ENCODE measurements at regions not wholly inside any gene's neighbourhood (a gene's known extent, or its start where the extent isn't known, plus 50 kb on each side); places are given as distances from the start of the nearest gene placed in this dataset. TPM values are rescaled to one million over a fixed set of nuclear protein-coding genes. Genes with fewer than 3 reads are reported as not detected.

- no peak for DNase-seq
These were observed 75.9 kb upstream of the GHITM start for GRCh38 chr10:84063440-84063839.

- DNase-seq, result no peak
These were observed 73.3 kb upstream of the GHITM start for GRCh38 chr10:84065804-84066601.

- DNase-seq, result no peak
These were observed 64.8 kb upstream of the GHITM start for GRCh38 chr10:84074521-84074920.

GRCh38 chr10:84075226-84076046, 63.9 kb upstream of the GHITM start:
- DNase-seq, result no peak

GRCh38 chr10:84076047-84076388, 63.3 kb upstream of the GHITM start:
- DNase-seq, result peak; percentile 84

- peak; percentile 19 for DNase-seq
These were observed 62.6 kb upstream of the GHITM start for GRCh38 chr10:84076540-84077195.

- no peak for DNase-seq
These were observed 61.5 kb upstream of the GHITM start for GRCh38 chr10:84077768-84078167.

GRCh38 chr10:84078771-84079170, 60.5 kb upstream of the GHITM start:
- DNase-seq, result no peak

- DNase-seq, result no peak
These were observed 55.0 kb upstream of the GHITM start for GRCh38 chr10:84084342-84084741.

- no peak for DNase-seq
These were observed 52.1 kb upstream of the GHITM start for GRCh38 chr10:84087202-84087601.

- DNase-seq, result no peak
These were observed 50.7 kb upstream of the GHITM start for GRCh38 chr10:84088626-84089025.

GRCh38 chr10:84089162-84089561, 50.1 kb upstream of the GHITM start:
- no peak for DNase-seq

Small RNA genes lying in the stretch of these regions (small RNA-seq; reads per million reads assigned to genes)
- not detected for gene RNU1-65P (ENCODE audit: low replicate concordance)
- not detected for gene RNU6-129P (ENCODE audit: low replicate concordance)
- gene RNU6-478P (ENCODE audit: low replicate concordance), result not detected
